Kidney epithelial cell (primary cell): ENCODE measurements at regions not wholly inside any gene's neighbourhood (a gene's known extent, or its start where the extent isn't known, plus 50 kb on each side); places are given as distances from the start of the nearest gene placed in this dataset.

Experiments
- DNase-seq: peaks from one replicate; pipeline ENCODE4 v3.0.0-alpha.2; 2010; ENCODE audit warnings: low read depth
- H3K27me3 ChIP-seq: 2 replicates; pipeline ENCODE4 v1.6.0; 2011; ENCODE audit warnings: low read length; ENCODE audit not compliant: control insufficient read depth, insufficient read depth
- H3K36me3 ChIP-seq: 2 replicates; pipeline ENCODE4 v1.5.1; 2011; ENCODE audit warnings: low read length; ENCODE audit not compliant: control insufficient read depth, insufficient read depth
- H3K4me3 ChIP-seq: 2 replicates; pipeline ENCODE4 v1.5.1; 2011; ENCODE audit warnings: low read depth, mild to moderate bottlenecking, control low read depth, low read length
- TF ChIP-seq, protein P1 (sequence below): IDR thresholded peaks from 2 replicates; pipeline ENCODE4 v1.5.1; 2011; ENCODE audit warnings: mild to moderate bottlenecking, moderate library complexity, low read length, control low read depth, inconsistent platforms; ENCODE audit not compliant: insufficient read depth, poor library complexity, severe bottlenecking

DNA sequence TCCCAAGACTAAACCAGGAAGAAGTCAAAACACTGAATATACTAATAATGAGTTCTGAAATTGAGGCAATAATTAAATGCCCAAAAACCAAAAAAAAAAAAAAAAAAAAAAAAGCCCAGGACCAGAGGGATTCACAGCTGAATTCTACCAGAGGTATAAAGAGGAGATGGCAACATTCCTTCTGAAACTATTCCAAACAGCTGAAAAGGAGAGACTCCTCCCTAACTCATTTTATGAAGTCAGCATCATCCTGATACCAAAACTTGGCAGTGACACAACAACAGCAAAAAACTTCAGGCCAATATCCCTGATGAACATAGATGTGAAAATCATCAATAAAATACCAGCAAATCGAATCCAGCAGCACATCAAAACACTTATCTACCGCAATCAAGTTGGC lies 108.5 kb upstream of the COL3A1 start:
- no peak overlapping the region for H3K4me3 ChIP-seq
- DNase-seq = no peak
- H3K27me3 ChIP-seq = no peaks in the 10 kb centered on the region
- H3K36me3 ChIP-seq = no peaks in the 10 kb centered on the region
- TF ChIP-seq, protein P1, sequence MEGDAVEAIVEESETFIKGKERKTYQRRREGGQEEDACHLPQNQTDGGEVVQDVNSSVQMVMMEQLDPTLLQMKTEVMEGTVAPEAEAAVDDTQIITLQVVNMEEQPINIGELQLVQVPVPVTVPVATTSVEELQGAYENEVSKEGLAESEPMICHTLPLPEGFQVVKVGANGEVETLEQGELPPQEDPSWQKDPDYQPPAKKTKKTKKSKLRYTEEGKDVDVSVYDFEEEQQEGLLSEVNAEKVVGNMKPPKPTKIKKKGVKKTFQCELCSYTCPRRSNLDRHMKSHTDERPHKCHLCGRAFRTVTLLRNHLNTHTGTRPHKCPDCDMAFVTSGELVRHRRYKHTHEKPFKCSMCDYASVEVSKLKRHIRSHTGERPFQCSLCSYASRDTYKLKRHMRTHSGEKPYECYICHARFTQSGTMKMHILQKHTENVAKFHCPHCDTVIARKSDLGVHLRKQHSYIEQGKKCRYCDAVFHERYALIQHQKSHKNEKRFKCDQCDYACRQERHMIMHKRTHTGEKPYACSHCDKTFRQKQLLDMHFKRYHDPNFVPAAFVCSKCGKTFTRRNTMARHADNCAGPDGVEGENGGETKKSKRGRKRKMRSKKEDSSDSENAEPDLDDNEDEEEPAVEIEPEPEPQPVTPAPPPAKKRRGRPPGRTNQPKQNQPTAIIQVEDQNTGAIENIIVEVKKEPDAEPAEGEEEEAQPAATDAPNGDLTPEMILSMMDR = no peak

DNA sequence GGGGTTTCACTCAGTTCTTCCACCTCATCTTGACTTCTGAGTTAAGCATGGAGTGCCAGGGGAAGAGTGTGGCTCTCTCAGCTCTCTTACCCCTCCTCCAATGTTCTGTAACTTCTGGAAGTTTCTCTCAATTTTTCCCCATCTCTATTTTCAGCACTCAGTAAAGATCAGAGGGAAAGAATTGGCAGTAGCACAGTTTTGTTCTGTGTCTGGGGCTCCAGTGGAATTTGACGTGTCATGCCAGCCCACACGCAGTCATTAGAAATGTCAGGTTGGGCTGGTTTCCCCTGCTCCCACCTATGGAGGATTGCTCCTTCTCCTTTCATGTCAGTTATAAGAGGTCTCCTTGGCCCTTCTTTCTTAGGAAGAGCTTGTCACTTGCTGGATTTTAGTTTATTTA lies 104.6 kb upstream of the COL3A1 start:
- H3K27me3 ChIP-seq = no peaks in the 10 kb centered on the region
- no peak for DNase-seq
- no peak overlapping the region for H3K4me3 ChIP-seq
- TF ChIP-seq, protein P1 = no peak
- no peaks in the 10 kb centered on the region for H3K36me3 ChIP-seq

DNA sequence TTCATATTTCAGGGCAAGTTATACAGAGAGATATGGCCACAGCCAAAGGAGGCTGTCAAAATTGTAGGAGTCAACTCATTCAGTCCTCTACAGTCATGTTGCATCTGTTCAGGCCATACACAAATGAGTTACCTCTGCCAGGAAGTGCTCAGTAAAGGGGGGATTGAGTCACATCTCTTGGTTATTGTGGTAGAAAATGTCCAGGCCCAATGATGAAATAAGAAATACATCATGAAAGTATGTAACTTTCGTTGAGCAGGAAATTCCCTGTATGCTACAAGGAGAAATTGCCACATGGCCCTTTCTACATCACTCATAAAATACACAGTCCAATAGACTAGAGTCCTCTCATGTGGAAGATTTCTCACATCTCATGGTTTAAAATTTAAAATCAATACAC lies 103.9 kb upstream of the COL3A1 start:
- no peak overlapping the region for H3K4me3 ChIP-seq
- TF ChIP-seq, protein P1 = no peak
- no peaks in the 10 kb centered on the region for H3K27me3 ChIP-seq
- H3K36me3 ChIP-seq = no peaks in the 10 kb centered on the region
- DNase-seq = peak; percentile 18

DNA sequence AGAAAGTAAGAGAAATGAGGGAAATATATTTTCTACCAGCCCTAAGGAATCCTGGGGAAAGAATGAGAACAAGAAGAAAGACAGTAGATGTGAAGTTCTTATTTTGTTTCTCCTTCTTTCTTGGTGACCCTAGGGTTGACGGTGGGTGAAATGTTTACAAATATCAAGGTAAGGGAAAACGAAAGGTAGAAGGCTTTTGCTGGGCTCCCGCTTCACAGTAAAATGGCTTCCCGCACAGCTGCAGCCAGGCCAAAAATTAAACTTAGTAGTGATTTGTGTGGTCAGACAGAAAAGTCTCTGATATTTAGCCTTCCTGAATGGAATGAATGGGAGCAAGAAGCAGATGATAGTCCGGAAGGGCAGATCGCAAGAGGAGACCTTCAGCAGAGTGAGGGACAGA lies 99.1 kb upstream of the COL3A1 start:
- Histone ChIP-seq H3K4me3 (no peak overlapping the region), H3K27me3 (no peaks in the 10 kb centered on the region), H3K36me3 (no peaks in the 10 kb centered on the region)
- TF ChIP-seq, protein P1 = no peak
- no peak for DNase-seq

DNA sequence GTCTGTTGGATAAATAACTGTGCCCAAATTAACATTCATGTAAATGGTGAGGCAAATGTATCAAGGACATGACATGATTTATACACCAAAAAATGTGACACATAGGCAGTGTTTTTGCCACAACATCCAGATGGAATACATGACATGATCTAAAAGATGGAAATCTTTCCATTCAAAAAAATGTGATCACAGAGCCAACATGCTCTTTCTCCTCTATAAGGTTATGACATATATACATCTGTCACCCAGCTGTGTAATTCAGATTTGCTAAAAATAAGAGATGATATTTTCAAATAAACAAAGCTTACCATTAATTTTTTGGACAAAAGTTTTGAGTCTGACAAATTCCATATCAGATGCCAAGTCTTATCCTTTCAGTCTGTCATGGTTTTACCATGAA lies 95.5 kb upstream of the COL3A1 start:
- TF ChIP-seq, protein P1 = no peak
- Histone ChIP-seq H3K36me3 (no peaks in the 10 kb centered on the region), H3K27me3 (no peaks in the 10 kb centered on the region), H3K4me3 (no peak overlapping the region)
- no peak for DNase-seq

DNA sequence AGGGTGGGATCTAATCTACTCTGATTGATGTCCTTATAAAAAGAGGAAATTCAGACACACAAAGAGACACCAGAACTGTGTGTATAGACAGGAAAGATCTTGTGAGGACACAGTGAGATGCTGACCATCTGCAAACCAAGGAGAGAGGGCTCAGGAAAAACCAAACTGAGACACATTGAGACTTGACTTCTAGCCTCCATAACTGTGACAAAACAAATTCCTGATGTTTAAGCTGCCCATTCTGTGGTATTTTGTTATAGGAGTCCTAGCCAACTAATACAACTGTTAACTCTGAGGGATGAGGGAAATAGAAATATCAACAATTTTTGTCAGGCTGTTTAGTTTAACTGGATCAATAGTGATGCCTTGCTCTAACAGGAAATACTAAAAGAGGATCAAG lies 93.4 kb upstream of the COL3A1 start:
- Histone ChIP-seq H3K4me3 (no peak overlapping the region), H3K27me3 (no peaks in the 10 kb centered on the region), H3K36me3 (no peaks in the 10 kb centered on the region)
- no peak for DNase-seq
- TF ChIP-seq, protein P1 = no peak
